ENCODE measurements at regions not wholly inside any gene's neighbourhood (a gene's known extent, or its start where the extent isn't known, plus 50 kb on each side); places are given as distances from the start of the nearest gene placed in this dataset.

DNA sequence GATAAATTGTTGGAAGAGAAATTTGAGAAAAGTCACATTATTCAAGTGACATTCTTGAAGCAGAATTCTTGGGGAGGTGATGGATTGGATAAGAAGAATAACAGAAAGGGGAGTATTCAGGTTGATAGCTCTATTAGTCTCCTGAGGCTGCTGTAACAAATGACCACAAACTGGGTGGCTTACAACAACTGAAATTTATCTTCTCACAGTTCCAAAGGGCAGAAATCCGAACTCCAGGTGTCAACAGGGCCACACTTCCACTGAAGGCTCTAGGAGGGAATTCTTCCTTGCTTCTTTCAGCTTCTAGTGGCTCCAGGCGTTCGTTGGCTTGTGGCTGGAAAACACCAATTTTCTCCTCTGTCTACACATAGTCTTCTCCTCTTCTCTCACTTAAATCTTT, 99.8 kb downstream of the TES start:
- no peak for FAIRE-seq

DNA sequence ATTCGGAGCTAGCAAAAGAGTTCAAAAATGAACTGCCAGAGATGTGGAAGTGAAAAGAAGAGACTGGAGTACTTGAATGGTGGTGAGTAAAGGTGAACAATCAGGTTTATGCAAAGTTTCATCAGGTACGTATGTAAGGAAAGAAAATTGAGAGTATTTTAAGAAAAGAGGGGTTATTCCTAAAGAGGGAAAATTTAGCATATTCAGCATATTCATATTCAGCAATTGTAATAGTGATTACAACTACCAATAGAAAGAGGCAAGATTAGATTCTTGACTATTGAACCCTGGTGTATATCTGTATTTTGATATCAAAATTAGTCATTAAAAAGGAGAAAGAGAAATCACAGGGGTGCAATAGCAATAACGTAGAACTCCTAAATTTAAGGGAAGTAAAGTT, 100.9 kb downstream of the TES start:
- no peak for FAIRE-seq

DNA sequence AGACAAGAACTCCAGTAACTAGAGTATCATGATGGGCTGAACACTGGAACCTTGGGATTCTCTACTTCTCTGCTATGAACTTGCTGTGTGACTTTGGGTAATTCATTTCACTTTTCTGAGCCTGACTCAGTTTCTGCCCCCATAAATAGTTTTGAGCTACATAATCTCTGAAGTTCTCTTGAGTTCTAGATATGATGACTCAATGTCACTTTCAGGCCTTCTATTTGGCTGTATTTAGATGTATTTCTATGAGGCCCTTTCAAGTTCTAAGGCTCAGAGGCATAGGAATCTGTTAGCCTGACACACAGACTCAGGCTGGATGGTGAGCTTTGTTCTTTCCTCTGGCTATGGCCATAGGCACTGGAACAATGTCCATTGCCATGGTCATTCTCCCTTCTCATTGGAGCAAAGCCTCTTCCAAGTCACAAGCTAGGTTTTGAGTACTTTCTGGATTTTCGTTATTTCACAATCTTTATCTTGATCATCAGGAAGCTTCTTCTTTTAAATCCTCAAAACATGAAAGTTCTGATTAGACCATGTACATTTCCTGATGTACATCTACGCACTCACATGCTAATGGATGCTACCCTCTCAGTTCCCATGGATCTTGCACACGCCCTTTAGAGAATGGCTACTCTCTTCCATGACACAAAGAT, 101.6 kb downstream of the TES start:
- FAIRE-seq = no peak

DNA sequence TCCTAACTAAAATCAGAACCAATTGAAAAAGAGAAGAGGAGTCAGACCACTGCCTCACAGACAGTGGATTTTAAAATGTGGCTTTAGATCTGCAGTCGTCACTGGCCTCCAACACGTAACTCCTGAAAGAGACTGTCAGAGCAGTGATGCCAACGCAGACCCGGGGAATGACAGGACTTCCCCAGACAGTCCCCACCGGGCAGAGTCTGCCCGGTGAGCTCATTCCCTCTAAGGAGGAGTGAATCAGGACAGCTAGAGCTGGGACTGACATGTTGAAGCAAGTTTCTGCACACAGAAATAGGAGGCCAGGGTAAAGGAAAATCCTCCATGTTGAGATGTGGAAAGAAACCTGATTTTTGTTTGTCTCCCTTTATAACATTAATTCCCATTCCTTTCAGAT, 105.0 kb downstream of the TES start:
- no peak for FAIRE-seq

DNA sequence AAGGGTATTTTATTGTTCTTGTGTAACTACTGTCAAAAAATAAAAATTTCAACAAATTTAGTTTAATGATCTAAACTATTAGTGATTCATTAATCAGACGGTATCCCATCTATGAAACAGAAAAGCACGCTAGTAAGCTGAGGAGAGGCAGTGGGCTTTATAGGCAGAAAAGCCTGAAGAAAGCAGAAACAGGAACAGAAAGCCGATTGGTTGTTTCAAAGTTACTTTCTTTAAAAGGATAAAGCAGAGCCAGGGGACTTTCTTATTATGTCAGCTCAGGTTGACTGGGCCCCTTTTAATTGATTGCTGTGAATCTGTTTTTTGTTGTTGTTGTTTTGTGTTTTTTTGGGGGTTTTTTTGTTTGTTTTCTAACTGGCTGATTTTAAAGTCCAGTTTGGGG, 105.5 kb downstream of the TES start:
- FAIRE-seq = no peak

DNA sequence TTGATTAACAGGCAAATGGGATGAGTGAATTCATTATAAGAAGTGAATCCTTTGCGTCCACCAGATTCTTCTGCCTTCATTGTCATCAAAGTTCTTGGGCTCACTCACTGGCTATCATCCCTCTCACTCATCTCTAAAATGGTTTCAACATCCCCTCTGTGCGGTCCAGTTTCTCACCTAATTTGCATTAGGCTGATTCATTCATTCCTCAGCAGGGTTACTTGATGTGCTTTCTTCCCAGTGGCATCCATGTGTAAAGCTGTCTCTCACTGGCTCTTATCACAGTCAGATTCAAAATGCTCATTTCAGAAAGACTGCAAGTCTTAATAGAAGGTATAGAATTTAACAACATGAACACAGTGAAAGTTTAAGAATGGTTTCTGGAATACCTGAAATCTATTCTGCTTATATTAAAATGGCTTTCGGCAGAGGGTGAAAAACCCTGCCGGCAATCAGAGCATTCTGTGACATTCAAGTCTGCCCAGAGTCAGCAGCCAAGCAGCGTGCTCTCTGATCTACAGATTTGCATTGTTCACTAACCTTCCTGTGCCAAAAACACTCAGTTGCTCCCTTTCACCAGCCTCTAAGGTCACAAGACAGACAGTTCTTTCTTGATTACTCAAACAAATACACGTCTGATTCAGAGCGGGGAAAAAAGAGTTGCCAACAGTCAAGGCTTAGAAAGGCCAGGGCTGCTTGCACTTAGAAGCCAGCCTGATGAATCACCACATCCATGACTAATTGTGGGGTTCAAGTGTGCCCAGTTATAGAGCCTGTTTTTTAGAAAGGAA, 106.7 kb downstream of the TES start:
- FAIRE-seq = no peak

DNA sequence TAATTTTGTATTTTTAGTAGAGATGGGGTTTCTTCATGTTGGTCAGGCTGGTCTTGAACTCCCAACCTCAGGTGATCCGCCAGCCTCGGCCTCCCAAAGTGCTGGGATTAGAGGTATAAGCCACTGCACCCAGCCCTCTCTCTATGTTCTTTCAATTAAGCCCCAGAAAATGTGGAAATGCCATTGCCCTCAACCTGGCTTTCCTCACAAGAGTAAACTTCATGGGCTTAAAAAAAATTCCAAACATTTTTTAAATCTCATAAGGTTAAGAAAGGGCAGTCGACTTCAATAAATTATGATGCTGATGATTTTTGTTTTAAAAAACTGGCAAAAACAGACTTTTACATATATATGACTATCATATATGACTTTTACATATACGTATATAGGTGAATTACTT, 107.6 kb downstream of the TES start:
- no peak for FAIRE-seq

DNA sequence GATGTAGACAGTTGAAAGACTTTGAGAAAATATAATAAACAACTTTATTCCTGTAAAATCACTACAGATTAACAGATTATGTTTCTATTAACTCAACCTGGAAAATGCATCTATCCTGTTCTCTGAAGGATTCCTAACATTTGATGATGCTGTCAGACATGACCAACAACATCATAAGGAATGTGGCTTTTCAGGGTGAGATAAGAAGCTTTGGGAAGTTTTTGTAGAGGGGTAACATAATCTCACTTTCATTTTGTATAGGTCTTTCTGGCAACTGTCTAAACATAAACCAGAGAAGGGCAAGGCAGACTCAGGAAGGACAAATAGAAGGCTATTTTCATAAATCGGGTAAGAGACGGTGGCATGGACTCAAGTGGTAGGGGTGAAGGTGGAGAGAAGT, 112.2 kb downstream of the TES start:
- no peak for FAIRE-seq

DNA sequence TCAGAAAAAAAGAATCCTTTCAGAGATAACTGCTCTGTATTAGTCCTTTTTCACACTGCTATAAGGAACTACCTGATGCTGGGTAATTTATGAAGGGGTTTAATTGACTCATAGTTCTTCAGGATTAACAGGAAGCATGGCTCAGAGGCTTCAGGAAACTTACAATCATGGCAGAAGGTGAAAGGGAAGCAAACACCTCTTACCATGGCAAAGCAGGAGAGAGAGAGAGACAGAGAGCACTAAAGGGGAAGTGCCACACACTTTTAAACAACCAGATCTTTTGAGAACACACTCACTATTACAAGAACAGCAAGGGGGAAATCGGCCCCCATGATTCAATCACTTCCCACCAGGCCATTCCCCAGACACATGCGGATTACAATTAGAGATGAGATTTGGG, 114.2 kb downstream of the TES start:
- FAIRE-seq = no peak

DNA sequence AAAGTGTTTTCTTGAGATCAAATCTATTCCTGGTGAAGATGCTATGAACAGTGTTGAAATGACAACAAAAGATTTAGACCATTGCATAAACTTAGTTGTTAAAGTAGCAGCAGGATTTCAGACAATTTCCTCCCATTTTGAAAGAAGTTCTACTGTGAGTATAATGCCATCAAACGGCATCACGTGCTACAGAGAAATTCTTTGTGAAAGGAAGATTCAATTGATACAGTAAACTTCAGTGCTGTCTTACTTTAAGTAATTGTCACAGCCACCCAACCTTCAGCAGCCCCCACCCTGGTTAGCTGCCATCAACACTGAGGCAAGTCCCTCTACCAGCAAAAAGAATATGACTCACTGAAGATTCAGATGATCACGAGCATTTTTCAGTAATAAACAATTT, 115.2 kb downstream of the TES start:
- no peak for FAIRE-seq

DNA sequence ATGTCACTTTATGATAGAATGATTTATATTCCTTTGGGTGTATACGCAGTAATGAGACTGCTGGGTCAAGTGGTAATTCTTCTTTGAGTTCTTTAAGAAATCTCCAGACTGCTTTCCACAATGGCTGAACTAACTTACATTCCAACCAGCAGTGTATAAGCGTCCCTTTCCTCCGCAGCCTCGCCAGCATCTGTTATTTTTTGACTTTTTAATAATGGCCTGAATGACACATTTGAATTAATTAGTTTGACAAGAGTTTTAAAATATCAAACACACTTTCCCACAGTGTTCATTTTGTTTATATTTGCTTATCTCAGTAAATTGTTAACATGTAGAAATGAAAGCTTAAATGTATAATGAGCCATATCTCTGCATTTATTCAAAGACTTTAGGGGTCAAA, 116.8 kb downstream of the TES start:
- FAIRE-seq = no peak

DNA sequence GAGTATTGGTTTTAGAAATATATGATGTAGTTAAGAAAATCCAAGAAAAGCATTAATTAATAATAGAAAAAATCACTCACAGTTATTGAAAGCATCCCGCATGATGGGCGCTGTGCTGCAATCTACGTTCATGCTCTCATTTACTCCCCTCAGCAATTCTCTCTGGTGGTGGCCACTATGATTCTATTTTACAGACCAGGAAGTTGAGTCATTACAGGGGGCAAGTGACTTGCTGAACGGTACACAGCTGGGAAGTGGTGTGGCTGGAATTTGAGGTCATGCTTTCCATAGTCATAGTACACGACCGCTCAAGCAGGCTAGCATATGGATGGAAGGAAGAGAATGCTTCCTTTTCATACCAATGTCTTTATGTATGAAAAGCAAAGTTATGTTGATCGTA, 117.4 kb downstream of the TES start:
- no peak for FAIRE-seq

DNA sequence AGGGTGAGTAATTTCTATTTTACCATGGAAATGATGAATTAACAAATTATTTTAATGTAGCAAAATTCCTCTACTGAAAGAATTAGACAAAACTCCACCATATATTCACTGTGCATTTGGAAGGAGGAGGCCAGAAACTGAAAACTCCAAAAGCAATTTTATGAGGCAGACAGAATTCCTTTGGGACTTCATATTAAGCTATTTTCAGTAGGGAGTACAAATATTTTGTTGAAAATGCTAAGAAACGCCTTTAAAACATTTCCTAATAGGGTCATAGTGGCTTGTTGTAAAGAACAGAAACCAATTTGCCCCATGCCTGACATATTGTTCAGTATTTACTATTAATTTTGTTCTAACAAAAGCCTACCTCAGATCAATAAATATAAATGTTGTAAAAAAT, 117.8 kb downstream of the TES start:
- FAIRE-seq = no peak

DNA sequence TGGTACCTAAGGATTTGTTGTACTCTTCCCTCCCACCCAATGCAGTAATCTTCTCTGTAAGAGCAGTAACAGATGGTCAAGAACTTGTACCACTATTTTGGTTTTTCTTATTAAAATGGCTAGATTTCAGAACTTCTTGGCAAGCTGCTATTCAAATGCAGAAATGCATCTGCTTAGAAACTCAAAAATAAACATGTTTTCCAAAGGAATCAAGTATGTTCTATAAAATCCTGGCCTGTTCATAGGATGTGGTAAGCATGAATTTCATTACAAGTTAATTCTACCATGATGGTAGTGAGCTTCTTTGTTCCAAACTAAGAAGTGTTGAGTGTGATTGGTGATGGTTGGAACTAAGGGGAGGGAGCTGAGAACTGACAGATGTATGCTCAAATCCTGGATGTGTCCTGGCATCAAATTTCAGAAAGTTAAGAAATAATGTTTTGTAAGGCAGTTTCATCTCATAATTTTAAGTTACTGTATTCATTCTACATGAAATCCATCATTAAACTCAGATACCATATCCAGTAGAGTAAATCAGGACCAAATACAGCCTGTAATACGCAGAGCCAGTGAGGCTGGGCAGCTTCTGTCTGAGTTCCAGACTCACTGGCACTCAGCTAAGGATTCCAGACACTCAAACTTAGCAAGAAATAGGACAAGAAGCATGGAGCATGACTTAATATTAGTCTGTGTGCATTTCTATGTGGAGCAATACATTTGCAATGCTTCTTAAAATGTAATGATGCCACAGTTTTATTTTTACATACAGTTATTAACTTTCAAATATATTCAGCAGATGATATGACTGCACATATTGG, 119.6 kb downstream of the TES start:
- FAIRE-seq = no peak

DNA sequence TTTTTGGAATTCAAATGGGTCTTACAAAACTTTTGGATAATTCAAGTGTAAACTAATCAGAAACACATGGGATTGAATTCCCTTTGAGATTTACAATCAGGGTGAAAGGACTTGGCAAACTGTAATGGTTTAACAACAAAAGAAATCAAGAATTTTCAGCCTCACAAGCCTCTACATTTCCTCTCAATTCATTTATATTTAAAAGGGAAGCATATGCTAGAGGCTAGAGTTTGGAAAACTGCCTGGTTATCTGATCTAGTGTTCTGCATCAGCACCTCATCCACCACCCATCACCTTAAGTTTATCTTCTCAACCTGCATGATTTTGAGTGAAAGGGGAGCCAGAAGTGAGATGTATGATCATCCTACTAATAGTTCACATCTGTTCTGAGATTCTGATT, 120.7 kb downstream of the TES start:
- FAIRE-seq = no peak

DNA sequence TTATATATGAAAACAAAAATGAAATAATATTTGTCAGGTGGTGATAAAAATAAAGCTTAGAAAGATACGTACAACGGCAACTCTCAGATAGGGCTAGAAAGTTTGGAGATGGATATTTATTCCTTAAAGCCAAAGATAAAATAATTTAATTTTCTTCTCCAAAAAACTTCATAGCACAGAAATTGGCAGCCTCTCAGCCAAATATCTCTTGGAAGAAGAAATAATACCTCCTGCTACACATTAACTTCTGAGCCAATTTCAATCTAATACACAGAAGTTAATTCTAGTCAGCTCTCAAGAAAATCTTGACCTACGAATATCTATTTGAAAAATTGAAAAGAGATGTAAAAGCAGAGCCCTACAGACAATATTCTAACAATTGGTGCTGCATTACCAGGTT, 122.4 kb downstream of the TES start:
- no peak for FAIRE-seq

DNA sequence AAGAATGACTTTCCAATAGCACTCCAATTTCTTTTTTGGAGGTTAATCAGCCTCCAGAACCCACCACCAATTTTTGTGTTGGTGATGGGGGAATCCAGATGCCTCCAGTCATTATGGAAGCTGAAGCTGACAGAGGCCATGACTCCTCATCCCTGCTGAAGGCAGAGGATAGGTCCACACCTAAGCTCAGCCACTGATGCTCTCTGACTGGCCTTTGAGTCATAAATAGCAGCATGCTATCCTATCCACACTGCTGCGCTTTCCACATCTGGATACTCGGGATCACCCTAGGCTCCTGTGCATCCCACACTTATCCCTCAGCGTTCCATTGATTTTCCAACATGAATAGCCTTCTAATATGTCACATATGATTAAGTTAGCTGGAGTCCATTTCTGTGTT, 124.2 kb downstream of the TES start:
- no peak for FAIRE-seq

DNA sequence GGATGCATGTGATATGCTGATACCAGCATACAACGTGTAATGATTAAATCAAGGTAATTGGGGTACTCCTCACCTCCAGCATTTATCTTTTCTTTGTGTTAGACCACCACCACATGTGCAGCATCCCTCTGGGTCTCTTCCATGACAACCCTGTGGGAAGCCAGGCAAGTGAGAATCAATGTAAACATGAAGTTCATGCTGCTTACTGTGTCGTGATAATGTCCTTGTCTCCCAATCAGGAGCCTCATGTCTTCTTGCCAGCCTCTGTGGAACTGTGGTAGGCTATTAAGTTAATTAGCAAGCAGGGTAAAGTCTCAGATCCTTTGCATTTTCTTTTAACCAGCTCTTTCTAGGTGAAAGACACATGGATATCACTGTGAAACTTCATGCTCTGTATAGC, 126.7 kb downstream of the TES start:
- FAIRE-seq = no peak

DNA sequence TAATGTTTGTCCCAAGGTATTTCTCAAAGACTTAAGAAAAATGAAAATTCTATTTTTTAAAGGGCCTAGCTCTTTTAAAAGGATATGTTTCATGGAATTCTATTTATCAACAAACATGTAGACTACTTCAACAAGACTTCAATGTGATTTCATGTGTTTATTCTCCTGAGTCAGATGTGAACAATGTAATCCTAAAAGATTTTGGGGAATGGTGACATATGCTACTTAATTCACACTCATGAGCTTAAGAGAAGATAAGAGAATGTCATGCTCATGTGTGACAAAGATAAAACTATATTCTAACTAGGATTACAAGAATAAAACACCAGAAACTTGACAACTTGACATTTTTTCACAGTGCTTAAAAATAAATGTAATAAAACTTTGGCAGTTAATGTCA, 127.5 kb downstream of the TES start:
- no peak for FAIRE-seq

DNA sequence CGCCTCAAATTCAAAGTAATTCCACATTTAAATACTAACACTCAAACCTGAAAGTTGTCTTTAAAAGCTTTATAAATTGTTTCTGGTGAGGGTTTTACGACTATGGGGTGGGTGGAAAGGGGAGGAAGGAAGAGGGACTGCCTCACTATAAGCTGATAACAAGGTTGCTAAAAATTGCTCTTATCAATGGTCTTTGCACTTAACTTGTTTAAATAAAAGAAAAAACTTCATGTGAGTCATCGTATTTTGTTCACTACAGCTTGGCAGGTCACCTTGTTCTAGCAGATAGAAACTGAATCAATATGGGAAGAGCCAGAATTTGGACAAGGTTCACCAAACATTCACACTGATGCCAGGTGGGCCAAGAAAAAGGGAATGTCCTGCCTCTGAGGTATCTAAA, 129.2 kb downstream of the TES start:
- FAIRE-seq = no peak

DNA sequence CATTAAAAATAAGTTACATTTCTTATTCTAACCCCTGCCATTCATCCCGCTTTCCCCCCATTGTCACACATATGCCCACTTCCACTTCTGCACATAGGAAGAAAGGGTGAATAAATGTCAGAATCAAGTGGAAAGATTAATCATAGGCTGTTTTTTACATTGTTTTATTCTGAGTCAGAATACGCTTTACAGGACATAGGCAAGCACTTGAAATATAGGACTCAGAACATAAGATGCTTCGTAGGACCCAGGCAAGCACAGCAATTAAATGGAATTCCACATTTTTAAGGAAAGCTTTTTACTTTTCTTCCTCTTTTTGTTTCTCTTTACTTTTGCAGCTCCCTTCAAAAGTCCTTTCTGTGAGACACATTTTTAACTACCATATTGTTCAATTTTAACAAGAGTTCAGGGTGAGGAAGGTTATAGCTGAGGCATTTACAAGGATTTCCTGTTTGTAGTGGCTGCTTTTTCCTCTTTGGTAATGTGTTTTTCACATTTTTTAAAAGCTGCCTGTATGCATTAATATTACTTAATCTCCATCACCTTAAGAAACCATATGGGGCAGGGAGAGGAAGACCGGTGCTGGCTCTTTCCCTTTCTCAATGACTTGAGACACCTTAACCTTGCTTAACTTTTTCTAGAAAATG, 130.0 kb downstream of the TES start:
- FAIRE-seq = no peak

DNA sequence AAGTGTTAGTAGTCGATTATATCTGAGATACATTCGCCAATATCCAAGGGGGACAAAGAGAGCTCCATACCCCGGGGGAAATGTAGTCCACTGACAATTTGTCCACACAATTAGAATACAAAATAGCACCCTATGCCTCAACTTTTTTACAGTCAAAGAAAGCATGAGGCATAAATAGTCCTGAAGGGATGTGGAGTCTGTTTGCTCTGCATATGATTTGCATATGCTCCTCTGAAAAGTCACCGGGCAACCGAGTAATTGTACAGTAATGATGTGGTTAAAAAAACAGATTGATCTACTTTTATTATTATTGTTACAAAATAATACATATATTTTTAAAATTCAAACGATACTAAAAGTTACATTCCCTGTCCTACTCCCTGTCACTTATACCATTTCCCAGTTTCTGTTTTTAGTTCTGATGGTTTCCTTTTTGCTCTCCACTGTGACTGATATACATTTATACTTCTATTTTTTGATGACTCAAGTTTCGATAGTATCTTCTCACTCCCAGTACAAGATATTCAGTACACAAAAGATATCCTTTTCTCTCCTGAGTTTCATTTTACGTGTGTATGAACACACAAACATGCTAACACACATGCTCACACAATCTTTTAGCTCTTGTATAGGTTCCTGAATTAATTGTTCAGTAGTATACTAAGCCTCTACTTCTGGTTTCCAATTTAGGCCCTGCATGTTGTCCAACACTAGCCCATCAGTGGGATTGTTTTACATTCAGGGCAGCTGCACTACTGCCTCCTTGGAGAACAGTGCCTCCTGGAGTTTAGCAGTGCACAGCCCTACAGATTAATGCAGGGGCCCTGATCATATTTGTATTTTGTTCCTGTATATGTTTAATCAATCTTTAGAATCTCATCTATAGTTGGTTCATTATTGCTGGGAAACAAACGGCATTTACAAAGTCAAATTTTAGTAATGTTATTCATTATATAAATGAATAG, 130.9 kb downstream of the TES start:
- no peak for FAIRE-seq
